Adrenal gland (tissue), 5 donors: ENCODE measurements at regions not wholly inside any gene's neighbourhood (a gene's known extent, or its start where the extent isn't known, plus 50 kb on each side); places are given as distances from the start of the nearest gene placed in this dataset.

Source experiments
- POLR2A ChIP-seq, 2 donors: fragments of 450-650 bp; IDR thresholded peaks; one replicate each; pipeline ENCODE4 v1.6.1; 2017; ENCODE audit warnings: antibody characterized with exemption in 2 of 2, mild to moderate bottlenecking in 2 of 2, moderate library complexity in 1 of 2
- TF ChIP-seq, protein P1 (sequence below), 6 experiments: fragments of 450-650 bp in 4 of 6; fragments of 200-600 bp in 2 of 6; sonication (generic) in 1 of 6; IDR thresholded peaks; 1 replicate in 5 of 6; 2 replicates in 1 of 6; pipeline versions ENCODE4 v1.5.1 to v1.8.0; 2016 to 2021; ENCODE audit warnings: antibody characterized with exemption in 6 of 6, mild to moderate bottlenecking in 2 of 6, moderate library complexity in 1 of 6
- donor health status: DM: no; HTN: no; CAD: no.

DNA sequence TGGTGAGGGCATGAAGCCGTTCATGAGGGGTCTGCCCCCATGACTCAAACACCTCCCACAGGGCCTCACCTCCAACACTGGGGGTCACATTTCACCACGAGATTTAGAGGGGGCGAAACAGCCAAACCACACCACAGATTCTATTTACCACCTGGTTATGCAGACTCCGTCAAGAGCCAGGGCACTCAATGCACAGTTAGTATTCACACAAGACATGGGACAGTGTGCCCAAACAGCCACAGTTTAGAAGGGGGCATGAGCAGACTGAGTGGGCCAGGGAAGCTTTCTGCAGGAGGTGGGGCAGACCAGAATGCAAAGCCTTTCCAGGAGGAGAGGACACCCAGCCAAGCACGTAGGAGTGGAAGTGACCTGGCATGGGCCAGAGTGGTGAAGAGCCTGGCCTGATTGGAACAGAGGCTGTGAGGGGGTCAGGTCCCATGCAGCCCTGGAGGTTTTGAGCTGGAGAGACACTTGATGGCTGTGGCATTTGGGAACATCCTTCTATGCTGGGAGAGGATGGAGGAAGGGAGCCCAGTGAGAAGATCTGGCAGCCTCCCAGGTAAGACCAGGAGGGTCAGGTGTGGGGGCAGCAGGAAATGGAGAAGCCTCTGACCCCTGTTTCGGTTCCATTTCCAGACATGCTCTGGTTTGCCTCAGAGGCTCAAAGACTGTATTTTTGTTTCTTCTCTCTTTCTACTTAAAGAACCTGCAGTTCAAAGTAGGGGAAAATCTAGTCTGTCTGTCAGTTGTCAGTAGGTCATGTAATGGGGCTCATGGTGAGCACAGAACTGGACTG lies 199.1 kb upstream of the NCAM1 start:
- TF ChIP-seq, protein P1, sequence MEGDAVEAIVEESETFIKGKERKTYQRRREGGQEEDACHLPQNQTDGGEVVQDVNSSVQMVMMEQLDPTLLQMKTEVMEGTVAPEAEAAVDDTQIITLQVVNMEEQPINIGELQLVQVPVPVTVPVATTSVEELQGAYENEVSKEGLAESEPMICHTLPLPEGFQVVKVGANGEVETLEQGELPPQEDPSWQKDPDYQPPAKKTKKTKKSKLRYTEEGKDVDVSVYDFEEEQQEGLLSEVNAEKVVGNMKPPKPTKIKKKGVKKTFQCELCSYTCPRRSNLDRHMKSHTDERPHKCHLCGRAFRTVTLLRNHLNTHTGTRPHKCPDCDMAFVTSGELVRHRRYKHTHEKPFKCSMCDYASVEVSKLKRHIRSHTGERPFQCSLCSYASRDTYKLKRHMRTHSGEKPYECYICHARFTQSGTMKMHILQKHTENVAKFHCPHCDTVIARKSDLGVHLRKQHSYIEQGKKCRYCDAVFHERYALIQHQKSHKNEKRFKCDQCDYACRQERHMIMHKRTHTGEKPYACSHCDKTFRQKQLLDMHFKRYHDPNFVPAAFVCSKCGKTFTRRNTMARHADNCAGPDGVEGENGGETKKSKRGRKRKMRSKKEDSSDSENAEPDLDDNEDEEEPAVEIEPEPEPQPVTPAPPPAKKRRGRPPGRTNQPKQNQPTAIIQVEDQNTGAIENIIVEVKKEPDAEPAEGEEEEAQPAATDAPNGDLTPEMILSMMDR (IDR thresholded peaks at IDR 0.05) = no peak
- no peak for TF ChIP-seq POLR2A (IDR thresholded peaks at IDR 0.05)
